ENCODE measurements at regions not wholly inside any gene's neighbourhood (a gene's known extent, or its start where the extent isn't known, plus 50 kb on each side); places are given as distances from the start of the nearest gene placed in this dataset.

DNA sequence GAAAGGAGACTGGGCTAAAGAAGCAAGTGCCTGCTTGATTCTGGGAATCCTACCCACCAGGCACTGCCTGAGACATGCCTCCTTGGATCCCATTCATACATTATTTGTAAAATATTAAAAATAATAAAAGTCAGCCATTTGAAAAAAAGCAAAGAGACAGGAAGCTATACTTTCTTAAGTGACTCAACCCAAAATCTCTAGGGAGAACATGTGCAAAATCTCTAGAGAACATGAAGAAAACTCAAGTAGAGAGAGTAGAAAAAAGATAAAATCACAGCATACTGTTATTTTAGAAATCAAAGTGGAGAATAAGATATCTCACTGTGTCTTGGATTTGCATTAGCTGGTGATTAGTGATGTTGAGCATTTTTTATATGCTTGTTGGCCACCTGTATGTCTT, 197.2 kb upstream of the GGTLC1 start:
- Histone ChIP-seq H2BK15ac (ENCODE audit: low read length) (no peak overlapping the region), H3K14ac (ENCODE audit: low read length) (no peak overlapping the region), H2AFZ (ENCODE audit: low read length) (no peak overlapping the region), H4K91ac (ENCODE audit: low read depth, low read length, poor library complexity) (no peak overlapping the region), H3K27ac (replicated peaks; ENCODE audit: low read length) (no peak overlapping the region), H3K79me1 (ENCODE audit: low read depth, low read length) (no peaks in the 10 kb centered on the region), H2BK5ac (ENCODE audit: low read length) (no peak overlapping the region), H3K4me1 (ENCODE audit: control insufficient read depth in 2 of 2, insufficient read depth in 1 of 2, low read depth in 1 of 2, low read length in 2 of 2) (no peaks in the 10 kb centered on the region), H3K27me3 (ENCODE audit: control insufficient read depth in 3 of 3, insufficient read depth in 3 of 3, low read depth in 1 of 3, low read length in 3 of 3) (no peaks in the 10 kb centered on the region), H2AK5ac (ENCODE audit: low read depth, low read length) (no peak overlapping the region), H3K9me3 (replicated peaks in 1 of 2; ENCODE audit: control insufficient read depth in 2 of 2, insufficient read depth in 1 of 2, low read depth in 1 of 2, low read length in 2 of 2) (no peaks in the 10 kb centered on the region), H3K36me3 (replicated peaks in 1 of 2; ENCODE audit: control insufficient read depth in 2 of 2, insufficient read depth in 2 of 2, low read length in 2 of 2) (no peaks in the 10 kb centered on the region), H2BK120ac (ENCODE audit: low read depth, low read length) (no peak overlapping the region), H3K4me3 (ENCODE audit: low read length in 2 of 2) (no peak overlapping the region), H2BK12ac (ENCODE audit: low read length) (no peak overlapping the region), H4K8ac (ENCODE audit: low read depth, low read length) (no peak overlapping the region), H3K23ac (ENCODE audit: low read depth, low read length, poor library complexity) (no peak overlapping the region), H3K18ac (ENCODE audit: low read length) (no peak overlapping the region), H3K9ac (ENCODE audit: low read depth, low read length, poor library complexity) (no peak overlapping the region), H3K4ac (ENCODE audit: low read length) (no peak overlapping the region), H3K4me2 (ENCODE audit: insufficient read depth, low read length, poor library complexity, severe bottlenecking) (no peak overlapping the region)
- no peak for DNase-seq (ENCODE audit: low spot score)

DNA sequence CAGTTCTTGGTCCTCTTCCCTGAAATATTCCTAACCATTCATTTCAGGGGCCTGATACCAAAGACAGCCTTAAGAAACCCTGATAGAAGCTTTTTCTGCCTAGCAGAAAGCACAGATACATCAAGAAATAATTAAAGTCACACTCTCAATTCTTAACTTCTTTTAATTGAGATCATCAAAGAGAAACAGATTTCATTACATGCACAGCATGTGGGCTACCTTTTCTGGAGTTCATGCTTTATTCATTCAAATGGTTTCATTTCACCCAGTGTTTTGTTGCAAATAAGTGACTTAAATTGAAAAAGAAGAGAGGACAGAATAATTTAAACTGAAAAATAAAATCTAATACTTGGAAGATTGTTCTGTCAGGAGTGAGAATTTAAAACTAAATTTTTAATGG, 192.6 kb upstream of the GGTLC1 start:
- no peak overlapping the region for H3K4me3 ChIP-seq (ENCODE audit: low read length in 2 of 2)
- DNase-seq (ENCODE audit: low spot score) = no peak
- no peak overlapping the region for H3K4ac ChIP-seq (ENCODE audit: low read length)
- H3K14ac ChIP-seq (ENCODE audit: low read length) = no peak overlapping the region
- no peak overlapping the region for H2BK15ac ChIP-seq (ENCODE audit: low read length)
- no peaks in the 10 kb centered on the region for H3K9me3 ChIP-seq (replicated peaks in 1 of 2; ENCODE audit: control insufficient read depth in 2 of 2, insufficient read depth in 1 of 2, low read depth in 1 of 2, low read length in 2 of 2)
- no peak overlapping the region for H2BK12ac ChIP-seq (ENCODE audit: low read length)
- H3K27ac ChIP-seq (replicated peaks; ENCODE audit: low read length) = no peak overlapping the region
- H3K23ac ChIP-seq (ENCODE audit: low read depth, low read length, poor library complexity) = no peak overlapping the region
- no peaks in the 10 kb centered on the region for H3K79me1 ChIP-seq (ENCODE audit: low read depth, low read length)
- no peaks in the 10 kb centered on the region for H3K27me3 ChIP-seq (ENCODE audit: control insufficient read depth in 3 of 3, insufficient read depth in 3 of 3, low read depth in 1 of 3, low read length in 3 of 3)
- no peak overlapping the region for H2AK5ac ChIP-seq (ENCODE audit: low read depth, low read length)
- no peak overlapping the region for H2BK120ac ChIP-seq (ENCODE audit: low read depth, low read length)
- H3K36me3 ChIP-seq (replicated peaks in 1 of 2; ENCODE audit: control insufficient read depth in 2 of 2, insufficient read depth in 2 of 2, low read length in 2 of 2) = no peaks in the 10 kb centered on the region
- H2AFZ ChIP-seq (ENCODE audit: low read length) = no peak overlapping the region
- no peak overlapping the region for H4K91ac ChIP-seq (ENCODE audit: low read depth, low read length, poor library complexity)
- no peak overlapping the region for H3K4me2 ChIP-seq (ENCODE audit: insufficient read depth, low read length, poor library complexity, severe bottlenecking)
- no peak overlapping the region for H4K8ac ChIP-seq (ENCODE audit: low read depth, low read length)
- H3K9ac ChIP-seq (ENCODE audit: low read depth, low read length, poor library complexity) = no peak overlapping the region
- no peak overlapping the region for H3K18ac ChIP-seq (ENCODE audit: low read length)
- no peaks in the 10 kb centered on the region for H3K4me1 ChIP-seq (ENCODE audit: control insufficient read depth in 2 of 2, insufficient read depth in 1 of 2, low read depth in 1 of 2, low read length in 2 of 2)
- H2BK5ac ChIP-seq (ENCODE audit: low read length) = no peak overlapping the region

DNA sequence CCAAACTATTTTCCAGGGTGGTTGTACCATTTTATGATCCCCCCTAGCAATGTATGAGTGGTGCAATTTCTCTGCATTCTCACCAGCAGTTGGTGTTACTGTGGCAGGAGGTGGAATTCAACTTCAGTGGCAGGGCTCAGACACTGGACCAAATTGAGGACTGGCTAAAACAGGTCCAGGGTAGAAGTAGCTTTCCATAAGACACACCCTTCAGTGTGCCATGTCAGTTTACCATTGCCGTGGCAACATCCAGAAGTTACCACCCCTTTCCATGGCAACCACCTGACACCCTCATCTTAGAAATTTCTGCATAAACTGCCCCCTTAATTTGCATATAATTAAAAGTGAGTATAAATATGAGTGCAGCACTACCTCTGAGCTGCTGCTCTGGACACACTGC, 180.7 kb upstream of the GGTLC1 start:
- no peak for DNase-seq (ENCODE audit: low spot score)
- no peak overlapping the region for H2BK120ac ChIP-seq (ENCODE audit: low read depth, low read length)
- H3K27ac ChIP-seq (replicated peaks; ENCODE audit: low read length) = no peak overlapping the region
- no peak overlapping the region for H2AFZ ChIP-seq (ENCODE audit: low read length)
- H3K9ac ChIP-seq (ENCODE audit: low read depth, low read length, poor library complexity) = no peak overlapping the region
- H3K14ac ChIP-seq (ENCODE audit: low read length) = no peak overlapping the region
- H4K8ac ChIP-seq (ENCODE audit: low read depth, low read length) = no peak overlapping the region
- no peak overlapping the region for H2BK12ac ChIP-seq (ENCODE audit: low read length)
- no CpG with 5 or more reads among the region's 1 CpG for WGBS, 2 donors (ENCODE audit: extremely low coverage in 2 of 2, insufficient read length in 2 of 2, insufficient replicate concordance in 1 of 2)
- H2AK5ac ChIP-seq (ENCODE audit: low read depth, low read length) = no peak overlapping the region
- H4K91ac ChIP-seq (ENCODE audit: low read depth, low read length, poor library complexity) = no peak overlapping the region
- H2BK15ac ChIP-seq (ENCODE audit: low read length) = no peak overlapping the region
- H3K18ac ChIP-seq (ENCODE audit: low read length) = no peak overlapping the region
- H3K36me3 ChIP-seq (replicated peaks in 1 of 2; ENCODE audit: control insufficient read depth in 2 of 2, insufficient read depth in 2 of 2, low read length in 2 of 2) = no peaks in the 10 kb centered on the region
- no peaks in the 10 kb centered on the region for H3K9me3 ChIP-seq (replicated peaks in 1 of 2; ENCODE audit: control insufficient read depth in 2 of 2, insufficient read depth in 1 of 2, low read depth in 1 of 2, low read length in 2 of 2)
- H3K4me3 ChIP-seq (ENCODE audit: low read length in 2 of 2) = no peak overlapping the region
- H3K27me3 ChIP-seq (ENCODE audit: control insufficient read depth in 3 of 3, insufficient read depth in 3 of 3, low read depth in 1 of 3, low read length in 3 of 3) = peaks cover 0 to 2% (median 0%) of the 10 kb centered on the region in 3 experiments
- H3K79me1 ChIP-seq (ENCODE audit: low read depth, low read length) = no peaks in the 10 kb centered on the region
- H2BK5ac ChIP-seq (ENCODE audit: low read length) = no peak overlapping the region
- H3K4ac ChIP-seq (ENCODE audit: low read length) = no peak overlapping the region
- no peak overlapping the region for H3K4me2 ChIP-seq (ENCODE audit: insufficient read depth, low read length, poor library complexity, severe bottlenecking)
- no peak overlapping the region for H3K23ac ChIP-seq (ENCODE audit: low read depth, low read length, poor library complexity)
- peaks cover 0 to 3% of the 10 kb centered on the region in 2 donors for H3K4me1 ChIP-seq (ENCODE audit: control insufficient read depth in 2 of 2, insufficient read depth in 1 of 2, low read depth in 1 of 2, low read length in 2 of 2)

DNA sequence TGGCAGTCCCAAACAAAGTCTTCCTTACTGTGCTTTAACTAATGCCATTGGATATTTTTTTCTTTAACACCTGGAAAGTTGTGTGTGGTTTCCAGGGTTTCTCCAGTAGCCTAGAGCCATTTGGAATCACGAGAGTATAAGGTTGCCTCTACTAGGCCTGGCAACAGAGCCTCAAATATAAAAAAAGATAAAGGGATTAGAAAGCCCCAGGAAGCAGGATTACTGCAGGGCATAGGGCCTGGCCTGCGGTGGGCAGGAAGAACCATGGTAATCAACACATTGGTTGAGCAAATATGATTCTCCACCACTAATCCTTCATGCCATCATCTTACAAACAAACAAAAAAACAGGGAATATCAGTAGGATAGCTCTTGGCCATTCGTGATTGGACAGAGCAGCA, 177.8 kb upstream of the GGTLC1 start:
- Histone ChIP-seq H3K9ac (ENCODE audit: low read depth, low read length, poor library complexity) (no peak overlapping the region), H3K9me3 (replicated peaks in 1 of 2; ENCODE audit: control insufficient read depth in 2 of 2, insufficient read depth in 1 of 2, low read depth in 1 of 2, low read length in 2 of 2) (no peaks in the 10 kb centered on the region), H3K18ac (ENCODE audit: low read length) (no peak overlapping the region), H3K23ac (ENCODE audit: low read depth, low read length, poor library complexity) (no peak overlapping the region), H4K8ac (ENCODE audit: low read depth, low read length) (no peak overlapping the region), H3K4me2 (ENCODE audit: insufficient read depth, low read length, poor library complexity, severe bottlenecking) (no peak overlapping the region), H3K14ac (ENCODE audit: low read length) (no peak overlapping the region), H2AK5ac (ENCODE audit: low read depth, low read length) (no peak overlapping the region), H3K27ac (replicated peaks; ENCODE audit: low read length) (no peak overlapping the region), H3K4me3 (ENCODE audit: low read length in 2 of 2) (no peak overlapping the region), H3K27me3 (ENCODE audit: control insufficient read depth in 3 of 3, insufficient read depth in 3 of 3, low read depth in 1 of 3, low read length in 3 of 3) (no peaks in the 10 kb centered on the region), H4K91ac (ENCODE audit: low read depth, low read length, poor library complexity) (no peak overlapping the region), H3K36me3 (replicated peaks in 1 of 2; ENCODE audit: control insufficient read depth in 2 of 2, insufficient read depth in 2 of 2, low read length in 2 of 2) (no peaks in the 10 kb centered on the region), H3K79me1 (ENCODE audit: low read depth, low read length) (no peaks in the 10 kb centered on the region), H3K4me1 (ENCODE audit: control insufficient read depth in 2 of 2, insufficient read depth in 1 of 2, low read depth in 1 of 2, low read length in 2 of 2) (peaks cover 0 to 3% of the 10 kb centered on the region in 2 donors), H3K4ac (ENCODE audit: low read length) (no peak overlapping the region), H2BK120ac (ENCODE audit: low read depth, low read length) (no peak overlapping the region), H2BK12ac (ENCODE audit: low read length) (no peak overlapping the region), H2BK15ac (ENCODE audit: low read length) (no peak overlapping the region), H2BK5ac (ENCODE audit: low read length) (no peak overlapping the region), H2AFZ (ENCODE audit: low read length) (no peak overlapping the region)
- no CpG with 5 or more reads among the region's 3 CpGs for WGBS, 2 donors (ENCODE audit: extremely low coverage in 2 of 2, insufficient read length in 2 of 2, insufficient replicate concordance in 1 of 2)
- no peak for DNase-seq (ENCODE audit: low spot score)

Data from neuronal stem cell (in vitro differentiated cells).